Stimulated activated naive CD4-positive, alpha-beta T cell (primary cell): ENCODE measurements at regions not wholly inside any gene's neighbourhood (a gene's known extent, or its start where the extent isn't known, plus 50 kb on each side); places are given as distances from the start of the nearest gene placed in this dataset.
"Not testable (repeated sequence)": the region's sequence is repeated elsewhere in the genome, so short reads cannot be mapped to it uniquely, and the experiment has no call there.

ENCODE experiments used
- DNase-seq, 6 experiments: peaks; one replicate each; lab custom pipeline; 2025; lab: John Stamatoyannopoulos, UW

- no peak for DNase-seq
These were observed 100.2 kb downstream of the FBXO8 start for GRCh38 chr4:174183259-174183658.

- no peak for DNase-seq
These were observed 101.6 kb downstream of the FBXO8 start for GRCh38 chr4:174181827-174182226.

- DNase-seq, result no peak
These were observed 105.9 kb downstream of the FBXO8 start for GRCh38 chr4:174177536-174177935.

- not testable (repeated sequence) for DNase-seq
These were observed 107.6 kb downstream of the FBXO8 start for GRCh38 chr4:174175836-174176235.

- no peak for DNase-seq
These were observed 110.1 kb downstream of the FBXO8 start for GRCh38 chr4:174173360-174173759.

- no peak for DNase-seq
These were observed 111.2 kb downstream of the FBXO8 start for GRCh38 chr4:174172274-174172673.

GRCh38 chr4:174170906-174171305 is 112.6 kb downstream of the FBXO8 start:
- no peak for DNase-seq

GRCh38 chr4:174170091-174170490 is 113.4 kb downstream of the FBXO8 start:
- DNase-seq, result no peak

GRCh38 chr4:174157106-174157607 is 126.3 kb downstream of the FBXO8 start:
- no peak for DNase-seq

- DNase-seq, result peak in 2 of 6 experiments; percentile 1 to 9
These were observed 127.1 kb downstream of the FBXO8 start for GRCh38 chr4:174156239-174156826.

GRCh38 chr4:174154215-174154854 is 129.1 kb downstream of the FBXO8 start:
- DNase-seq, result no peak

GRCh38 chr4:174152717-174153466 is 130.6 kb downstream of the FBXO8 start:
- no peak for DNase-seq

GRCh38 chr4:174147863-174148262 is 135.6 kb downstream of the FBXO8 start:
- DNase-seq, result no peak

GRCh38 chr4:174144106-174144505 is 139.4 kb downstream of the FBXO8 start:
- no peak for DNase-seq

GRCh38 chr4:174141876-174142275 is 141.6 kb downstream of the FBXO8 start:
- DNase-seq, result no peak

- DNase-seq, result no peak
These were observed 144.9 kb downstream of the FBXO8 start for GRCh38 chr4:174138616-174139015.

- DNase-seq, result no peak
These were observed 145.8 kb downstream of the FBXO8 start for GRCh38 chr4:174137698-174138097.

GRCh38 chr4:174135936-174136406 is 147.5 kb downstream of the FBXO8 start:
- DNase-seq, result no peak

GRCh38 chr4:174135530-174135929 is 147.9 kb downstream of the FBXO8 start:
- DNase-seq, result no peak

- no peak for DNase-seq
These were observed 149.1 kb downstream of the FBXO8 start for GRCh38 chr4:174134361-174134760.

GRCh38 chr4:174133551-174133950 is 149.9 kb downstream of the FBXO8 start:
- DNase-seq, result no peak

GRCh38 chr4:174131901-174132300 is 151.6 kb downstream of the FBXO8 start:
- DNase-seq, result no peak

GRCh38 chr4:174122705-174123104 is 160.8 kb downstream of the FBXO8 start:
- no peak for DNase-seq
